ENCODE measurements at regions not wholly inside any gene's neighbourhood (a gene's known extent, or its start where the extent isn't known, plus 50 kb on each side); places are given as distances from the start of the nearest gene placed in this dataset.
"Not testable (repeated sequence)": the region's sequence is repeated elsewhere in the genome, so short reads cannot be mapped to it uniquely, and the experiment has no call there.

- Histone ChIP-seq H3K4me1 (ENCODE audit: control insufficient read depth, insufficient read depth, low read length) (no peaks in the 10 kb centered on the region), H3K4me3 (ENCODE audit: low read length) (no peak overlapping the region), H3K9me3 (ENCODE audit: control insufficient read depth, low read depth, low read length) (no peaks in the 10 kb centered on the region), H3K27me3 (ENCODE audit: control insufficient read depth, insufficient read depth, low read length) (no peaks in the 10 kb centered on the region), H3K27ac (ENCODE audit: low read length) (no peak overlapping the region), H3K36me3 (ENCODE audit: control insufficient read depth, insufficient read depth, low read length) (no peaks in the 10 kb centered on the region)
- no peak for DNase-seq
- WGBS (ENCODE audit: insufficient coverage, low lambda C conversion rate): no CpG with 5 or more reads among the region's 1 CpG
Measured at GRCh38 chr6:115873901-115874300, 186.8 kb downstream of the FRK start.

- H3K27me3 ChIP-seq (ENCODE audit: control insufficient read depth, insufficient read depth, low read length): no peaks in the 10 kb centered on the region
- no peaks in the 10 kb centered on the region for H3K9me3 ChIP-seq (ENCODE audit: control insufficient read depth, low read depth, low read length)
- no CpG with 5 or more reads among the region's 4 CpGs for WGBS (ENCODE audit: insufficient coverage, low lambda C conversion rate)
- no peak overlapping the region for H3K27ac ChIP-seq (ENCODE audit: low read length)
- no peaks in the 10 kb centered on the region for H3K36me3 ChIP-seq (ENCODE audit: control insufficient read depth, insufficient read depth, low read length)
- no peak overlapping the region for H3K4me3 ChIP-seq (ENCODE audit: low read length)
- DNase-seq: no peak
- no peaks in the 10 kb centered on the region for H3K4me1 ChIP-seq (ENCODE audit: control insufficient read depth, insufficient read depth, low read length)
Measured at GRCh38 chr6:115870464-115870863, 190.2 kb downstream of the FRK start.

GRCh38 chr6:115865914-115866313, 194.8 kb downstream of the FRK start:
- no peaks in the 10 kb centered on the region for H3K27me3 ChIP-seq (ENCODE audit: control insufficient read depth, insufficient read depth, low read length)
- DNase-seq: no peak
- no peak overlapping the region for H3K4me3 ChIP-seq (ENCODE audit: low read length)
- no CpG with 5 or more reads among the region's 2 CpGs for WGBS (ENCODE audit: insufficient coverage, low lambda C conversion rate)
- no peaks in the 10 kb centered on the region for H3K36me3 ChIP-seq (ENCODE audit: control insufficient read depth, insufficient read depth, low read length)
- no peak overlapping the region for H3K27ac ChIP-seq (ENCODE audit: low read length)
- H3K9me3 ChIP-seq (ENCODE audit: control insufficient read depth, low read depth, low read length): no peaks in the 10 kb centered on the region
- H3K4me1 ChIP-seq (ENCODE audit: control insufficient read depth, insufficient read depth, low read length): no peaks in the 10 kb centered on the region

GRCh38 chr6:115863211-115863610, 197.5 kb downstream of the FRK start:
- Histone ChIP-seq H3K4me1 (ENCODE audit: control insufficient read depth, insufficient read depth, low read length) (no peaks in the 10 kb centered on the region), H3K27me3 (ENCODE audit: control insufficient read depth, insufficient read depth, low read length) (no peaks in the 10 kb centered on the region), H3K36me3 (ENCODE audit: control insufficient read depth, insufficient read depth, low read length) (no peaks in the 10 kb centered on the region), H3K9me3 (ENCODE audit: control insufficient read depth, low read depth, low read length) (no peaks in the 10 kb centered on the region), H3K4me3 (ENCODE audit: low read length) (no peak overlapping the region), H3K27ac (ENCODE audit: low read length) (no peak overlapping the region)
- no peak for DNase-seq

- not testable (repeated sequence) for H3K27ac ChIP-seq (ENCODE audit: low read length); H3K9me3 ChIP-seq (ENCODE audit: control insufficient read depth, low read depth, low read length); H3K36me3 ChIP-seq (ENCODE audit: control insufficient read depth, insufficient read depth, low read length); H3K4me1 ChIP-seq (ENCODE audit: control insufficient read depth, insufficient read depth, low read length); DNase-seq; H3K4me3 ChIP-seq (ENCODE audit: low read length); H3K27me3 ChIP-seq (ENCODE audit: control insufficient read depth, insufficient read depth, low read length)
- WGBS (ENCODE audit: insufficient coverage, low lambda C conversion rate): no CpG with 5 or more reads among the region's 2 CpGs
Measured at GRCh38 chr6:115861658-115862057, 199.0 kb downstream of the FRK start.

- not testable (repeated sequence) for H3K27ac ChIP-seq (ENCODE audit: low read length); H3K4me3 ChIP-seq (ENCODE audit: low read length); H3K9me3 ChIP-seq (ENCODE audit: control insufficient read depth, low read depth, low read length); DNase-seq; H3K4me1 ChIP-seq (ENCODE audit: control insufficient read depth, insufficient read depth, low read length); H3K27me3 ChIP-seq (ENCODE audit: control insufficient read depth, insufficient read depth, low read length); H3K36me3 ChIP-seq (ENCODE audit: control insufficient read depth, insufficient read depth, low read length)
- 100% methylated on average over 1 of the region's 2 CpGs for WGBS (ENCODE audit: insufficient coverage, low lambda C conversion rate)
Measured at GRCh38 chr6:115859577-115859976, 201.1 kb downstream of the FRK start.

GRCh38 chr6:115854866-115855665, 205.6 kb downstream of the FRK start:
- Histone ChIP-seq H3K27ac (ENCODE audit: low read length) (no peak overlapping the region), H3K4me3 (ENCODE audit: low read length) (no peak overlapping the region), H3K27me3 (ENCODE audit: control insufficient read depth, insufficient read depth, low read length) (no peaks in the 10 kb centered on the region), H3K4me1 (ENCODE audit: control insufficient read depth, insufficient read depth, low read length) (no peaks in the 10 kb centered on the region), H3K9me3 (ENCODE audit: control insufficient read depth, low read depth, low read length) (peaks cover 7% of the 10 kb centered on the region), H3K36me3 (ENCODE audit: control insufficient read depth, insufficient read depth, low read length) (no peaks in the 10 kb centered on the region)
- WGBS (ENCODE audit: insufficient coverage, low lambda C conversion rate): no CpG with 5 or more reads among the region's 34 CpGs
- no peak for DNase-seq

GRCh38 chr6:115847671-115848070, 213.0 kb downstream of the FRK start:
- Histone ChIP-seq H3K4me3 (ENCODE audit: low read length) (no peak overlapping the region), H3K36me3 (ENCODE audit: control insufficient read depth, insufficient read depth, low read length) (no peaks in the 10 kb centered on the region), H3K9me3 (ENCODE audit: control insufficient read depth, low read depth, low read length) (no peaks in the 10 kb centered on the region), H3K4me1 (ENCODE audit: control insufficient read depth, insufficient read depth, low read length) (no peaks in the 10 kb centered on the region), H3K27me3 (ENCODE audit: control insufficient read depth, insufficient read depth, low read length) (no peaks in the 10 kb centered on the region), H3K27ac (ENCODE audit: low read length) (no peak overlapping the region)
- no peak for DNase-seq

GRCh38 chr6:115843945-115844344, 216.7 kb downstream of the FRK start:
- Histone ChIP-seq H3K4me3 (ENCODE audit: low read length) (no peak overlapping the region), H3K27me3 (ENCODE audit: control insufficient read depth, insufficient read depth, low read length) (no peaks in the 10 kb centered on the region), H3K9me3 (ENCODE audit: control insufficient read depth, low read depth, low read length) (no peaks in the 10 kb centered on the region), H3K36me3 (ENCODE audit: control insufficient read depth, insufficient read depth, low read length) (no peaks in the 10 kb centered on the region), H3K27ac (ENCODE audit: low read length) (no peak overlapping the region), H3K4me1 (ENCODE audit: control insufficient read depth, insufficient read depth, low read length) (no peaks in the 10 kb centered on the region)
- DNase-seq: no peak

- H3K27ac ChIP-seq (ENCODE audit: low read length): no peak overlapping the region
- no CpG with 5 or more reads among the region's 3 CpGs for WGBS (ENCODE audit: insufficient coverage, low lambda C conversion rate)
- H3K27me3 ChIP-seq (ENCODE audit: control insufficient read depth, insufficient read depth, low read length): no peaks in the 10 kb centered on the region
- no peak overlapping the region for H3K4me3 ChIP-seq (ENCODE audit: low read length)
- no peaks in the 10 kb centered on the region for H3K36me3 ChIP-seq (ENCODE audit: control insufficient read depth, insufficient read depth, low read length)
- no peaks in the 10 kb centered on the region for H3K4me1 ChIP-seq (ENCODE audit: control insufficient read depth, insufficient read depth, low read length)
- no peak for DNase-seq
- no peaks in the 10 kb centered on the region for H3K9me3 ChIP-seq (ENCODE audit: control insufficient read depth, low read depth, low read length)
Measured at GRCh38 chr6:115842338-115842737, 218.4 kb downstream of the FRK start.

- H3K4me3 ChIP-seq (ENCODE audit: low read length): no peak overlapping the region
- peaks cover 3% of the 10 kb centered on the region for H3K9me3 ChIP-seq (ENCODE audit: control insufficient read depth, low read depth, low read length)
- H3K27me3 ChIP-seq (ENCODE audit: control insufficient read depth, insufficient read depth, low read length): no peaks in the 10 kb centered on the region
- no peaks in the 10 kb centered on the region for H3K36me3 ChIP-seq (ENCODE audit: control insufficient read depth, insufficient read depth, low read length)
- no peak overlapping the region for H3K27ac ChIP-seq (ENCODE audit: low read length)
- no peaks in the 10 kb centered on the region for H3K4me1 ChIP-seq (ENCODE audit: control insufficient read depth, insufficient read depth, low read length)
- 92% methylated on average over 1 of the region's 7 CpGs for WGBS (ENCODE audit: insufficient coverage, low lambda C conversion rate)
- no peak for DNase-seq
Measured at GRCh38 chr6:115839583-115840181, 221.0 kb downstream of the FRK start.
